ENCODE measurements at regions not wholly inside any gene's neighbourhood (a gene's known extent, or its start where the extent isn't known, plus 50 kb on each side); places are given as distances from the start of the nearest gene placed in this dataset.

DNA sequence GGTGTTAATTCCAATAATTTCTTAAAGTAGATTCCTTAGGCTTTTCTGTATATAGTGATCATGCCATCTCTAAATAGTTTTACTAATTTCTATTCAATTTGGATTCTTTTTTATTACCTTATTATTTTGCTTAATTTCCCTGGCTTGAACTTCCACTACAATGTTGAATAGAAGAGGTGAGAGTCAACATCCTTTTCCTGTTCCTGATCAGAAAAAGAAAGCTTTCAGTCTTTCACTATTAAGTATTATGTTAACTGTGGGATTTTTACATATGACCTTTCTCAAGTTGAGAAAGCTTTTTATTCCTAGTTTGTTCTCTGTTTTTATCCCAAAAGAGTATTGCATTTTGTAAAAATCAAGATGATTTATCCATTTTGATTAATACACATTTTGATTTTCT, 574.5 kb upstream of the TLE4 start:
- Histone ChIP-seq H3K27ac (no peak overlapping the region), H3K36me3 (no peaks in the 10 kb centered on the region), H3K9me3 (no peaks in the 10 kb centered on the region), H3K4me3 (replicated peaks in 1 of 3) (no peak overlapping the region), H3K27me3 (no peaks in the 10 kb centered on the region), H3K4me1 (no peaks in the 10 kb centered on the region)
- no peak for TF ChIP-seq POLR2A (IDR thresholded peaks at IDR 0.05)
- TF ChIP-seq, protein P1, sequence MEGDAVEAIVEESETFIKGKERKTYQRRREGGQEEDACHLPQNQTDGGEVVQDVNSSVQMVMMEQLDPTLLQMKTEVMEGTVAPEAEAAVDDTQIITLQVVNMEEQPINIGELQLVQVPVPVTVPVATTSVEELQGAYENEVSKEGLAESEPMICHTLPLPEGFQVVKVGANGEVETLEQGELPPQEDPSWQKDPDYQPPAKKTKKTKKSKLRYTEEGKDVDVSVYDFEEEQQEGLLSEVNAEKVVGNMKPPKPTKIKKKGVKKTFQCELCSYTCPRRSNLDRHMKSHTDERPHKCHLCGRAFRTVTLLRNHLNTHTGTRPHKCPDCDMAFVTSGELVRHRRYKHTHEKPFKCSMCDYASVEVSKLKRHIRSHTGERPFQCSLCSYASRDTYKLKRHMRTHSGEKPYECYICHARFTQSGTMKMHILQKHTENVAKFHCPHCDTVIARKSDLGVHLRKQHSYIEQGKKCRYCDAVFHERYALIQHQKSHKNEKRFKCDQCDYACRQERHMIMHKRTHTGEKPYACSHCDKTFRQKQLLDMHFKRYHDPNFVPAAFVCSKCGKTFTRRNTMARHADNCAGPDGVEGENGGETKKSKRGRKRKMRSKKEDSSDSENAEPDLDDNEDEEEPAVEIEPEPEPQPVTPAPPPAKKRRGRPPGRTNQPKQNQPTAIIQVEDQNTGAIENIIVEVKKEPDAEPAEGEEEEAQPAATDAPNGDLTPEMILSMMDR (IDR thresholded peaks at IDR 0.05): no peak
- intact Hi-C loops (cut with DNase I): no loop called here
- DNase-seq: no peak

DNA sequence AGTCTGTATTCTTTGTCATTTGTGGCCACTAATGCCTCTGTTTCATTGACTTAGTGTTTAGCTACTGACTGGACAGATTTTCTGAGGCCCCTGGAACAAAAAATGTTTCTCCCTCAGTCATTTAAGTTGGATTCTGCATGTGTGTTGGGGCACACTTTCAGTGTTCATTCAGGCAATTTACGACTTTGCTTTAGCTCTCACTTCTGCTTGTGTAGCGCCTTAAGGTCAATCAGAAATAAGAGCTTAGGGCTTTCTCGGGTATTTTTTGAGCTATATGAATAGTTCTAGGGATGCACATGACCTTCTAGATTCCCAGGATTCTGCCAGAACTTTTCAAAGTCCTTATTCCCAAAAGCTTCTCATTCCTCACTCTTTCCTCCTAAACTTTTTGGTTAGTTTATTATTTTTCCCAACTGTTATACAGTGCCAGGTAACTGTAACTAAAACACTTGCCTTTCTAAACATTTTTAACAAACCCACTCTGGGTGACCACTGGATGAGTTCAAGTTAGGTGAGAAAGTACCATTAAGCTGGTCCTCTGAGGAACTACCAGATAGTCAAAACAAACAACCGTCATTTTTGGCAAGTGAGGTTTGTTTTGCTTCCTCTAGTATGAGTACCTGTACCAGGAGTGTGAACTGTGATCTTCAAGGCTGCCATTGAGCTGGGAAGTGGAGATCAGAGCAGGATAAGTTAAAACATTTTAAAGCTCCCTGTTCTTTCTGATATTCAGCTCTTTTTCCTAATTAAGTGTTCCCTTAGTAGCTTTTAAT, 571.3 kb upstream of the TLE4 start:
- H3K4me3 ChIP-seq (replicated peaks in 1 of 3): no peak overlapping the region
- intact Hi-C loops (cut with DNase I): no loop called here
- TF ChIP-seq, protein P1 (IDR thresholded peaks at IDR 0.05): no peak
- no peak for TF ChIP-seq POLR2A (IDR thresholded peaks at IDR 0.05)
- no peaks in the 10 kb centered on the region for H3K27me3 ChIP-seq
- no peak overlapping the region for H3K27ac ChIP-seq
- no peak for DNase-seq
- WGBS, 2 donors: 29 to 32% methylated on average over 4 of the region's 4 CpGs
- no peaks in the 10 kb centered on the region for H3K4me1 ChIP-seq
- no peaks in the 10 kb centered on the region for H3K36me3 ChIP-seq
- no peaks in the 10 kb centered on the region for H3K9me3 ChIP-seq

- no peaks in the 10 kb centered on the region for H3K9me3 ChIP-seq
- H3K4me1 ChIP-seq: no peaks in the 10 kb centered on the region
- 80 to 88% methylated on average over 2 of the region's 2 CpGs for WGBS, 2 donors
- H3K27me3 ChIP-seq: no peaks in the 10 kb centered on the region
- TF ChIP-seq POLR2A (IDR thresholded peaks at IDR 0.05): no peak
- TF ChIP-seq, protein P1 (IDR thresholded peaks at IDR 0.05): no peak
- H3K4me3 ChIP-seq (replicated peaks in 1 of 3): no peak overlapping the region
- H3K27ac ChIP-seq: no peak overlapping the region
- no peak for DNase-seq
- no peaks in the 10 kb centered on the region for H3K36me3 ChIP-seq
- intact Hi-C loops (cut with DNase I): no loop called here
Measured at GRCh38 chr9:79001012-79001411, 570.8 kb upstream of the TLE4 start.

DNA sequence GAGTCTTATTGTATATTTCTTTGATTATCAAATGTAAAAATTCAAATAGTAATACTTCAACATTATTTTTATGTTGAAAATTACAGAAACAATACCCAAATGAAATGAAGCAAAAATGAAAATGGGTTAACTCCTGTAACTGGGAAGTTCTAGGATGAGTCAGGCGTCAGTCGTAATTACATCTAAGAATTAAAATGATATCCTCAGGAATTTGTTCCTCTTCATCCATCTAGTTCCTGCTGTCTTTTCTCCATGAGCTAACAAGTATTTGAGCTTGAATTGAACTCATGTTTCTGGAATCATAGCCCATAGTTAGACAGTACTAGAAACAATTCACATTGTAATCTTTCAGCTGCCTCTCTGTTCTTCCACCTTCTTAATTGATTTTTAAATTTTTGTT, 568.3 kb upstream of the TLE4 start:
- no peak for DNase-seq
- Histone ChIP-seq H3K36me3 (no peaks in the 10 kb centered on the region), H3K4me3 (replicated peaks in 1 of 3) (no peak overlapping the region), H3K27me3 (no peaks in the 10 kb centered on the region), H3K9me3 (no peaks in the 10 kb centered on the region), H3K4me1 (no peaks in the 10 kb centered on the region), H3K27ac (no peak overlapping the region)
- intact Hi-C loops (cut with DNase I): no loop called here
- TF ChIP-seq POLR2A (IDR thresholded peaks at IDR 0.05): no peak
- TF ChIP-seq, protein P1 (IDR thresholded peaks at IDR 0.05): no peak
- 92 to 93% methylated on average over 2 of the region's 2 CpGs for WGBS, 2 donors

DNA sequence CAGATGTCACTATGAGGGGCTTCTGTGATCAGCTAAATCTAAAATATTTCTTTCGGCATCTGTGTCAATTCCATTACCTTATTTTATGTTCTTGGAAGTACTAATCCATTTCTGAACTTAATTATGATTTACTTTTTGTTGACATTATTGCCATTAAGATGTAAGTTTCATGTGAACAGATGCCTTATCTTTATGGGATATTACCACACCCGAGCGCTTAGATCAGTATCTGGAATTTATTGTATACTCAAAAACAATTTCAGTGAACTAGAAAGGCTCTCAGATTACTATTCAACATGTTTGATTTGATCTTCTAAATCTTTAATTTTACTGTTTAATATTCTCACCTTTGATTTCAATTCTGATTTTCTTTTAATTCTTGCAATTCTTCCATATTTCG, 567.7 kb upstream of the TLE4 start:
- no peaks in the 10 kb centered on the region for H3K27me3 ChIP-seq
- no peak for DNase-seq
- TF ChIP-seq, protein P1 (IDR thresholded peaks at IDR 0.05): no peak
- no peak for TF ChIP-seq POLR2A (IDR thresholded peaks at IDR 0.05)
- no peaks in the 10 kb centered on the region for H3K4me1 ChIP-seq
- no peak overlapping the region for H3K4me3 ChIP-seq (replicated peaks in 1 of 3)
- H3K36me3 ChIP-seq: no peaks in the 10 kb centered on the region
- H3K9me3 ChIP-seq: no peaks in the 10 kb centered on the region
- 94 to 97% methylated on average over 4 of the region's 4 CpGs for WGBS, 2 donors
- intact Hi-C loops (cut with DNase I): no loop called here
- no peak overlapping the region for H3K27ac ChIP-seq

Data from thyroid gland (tissue), 4 donors.